ENCODE measurements at regions not wholly inside any gene's neighbourhood (a gene's known extent, or its start where the extent isn't known, plus 50 kb on each side); places are given as distances from the start of the nearest gene placed in this dataset.

GRCh38 chr5:89041976-89042375, 159.0 kb upstream of the MEF2C start:
- DNase-seq (ENCODE audit: low spot score) = no peak

GRCh38 chr5:89041249-89041779, 158.3 kb upstream of the MEF2C start:
- DNase-seq (ENCODE audit: low spot score) = no peak

- DNase-seq (ENCODE audit: low spot score) = no peak
Measured at GRCh38 chr5:89036704-89037489, 153.9 kb upstream of the MEF2C start.

GRCh38 chr5:89036166-89036565, 153.2 kb upstream of the MEF2C start:
- no peak for DNase-seq (ENCODE audit: low spot score)

- DNase-seq (ENCODE audit: low spot score) = no peak
Measured at GRCh38 chr5:89034588-89034987, 151.6 kb upstream of the MEF2C start.

GRCh38 chr5:89030798-89031197, 147.8 kb upstream of the MEF2C start:
- DNase-seq (ENCODE audit: low spot score) = no peak

- no peak for DNase-seq (ENCODE audit: low spot score)
Measured at GRCh38 chr5:89028595-89029285, 145.8 kb upstream of the MEF2C start.

GRCh38 chr5:89024045-89024444, 141.1 kb upstream of the MEF2C start:
- DNase-seq (ENCODE audit: low spot score) = no peak

- DNase-seq (ENCODE audit: low spot score) = no peak
Measured at GRCh38 chr5:89020926-89021610, 138.1 kb upstream of the MEF2C start.

- DNase-seq (ENCODE audit: low spot score) = no peak
Measured at GRCh38 chr5:89016741-89017303, 133.8 kb upstream of the MEF2C start.

- no peak for DNase-seq (ENCODE audit: low spot score)
Measured at GRCh38 chr5:89015409-89015808, 132.4 kb upstream of the MEF2C start.

- DNase-seq (ENCODE audit: low spot score) = no peak
Measured at GRCh38 chr5:89011778-89012711, 129.1 kb upstream of the MEF2C start.

- DNase-seq (ENCODE audit: low spot score) = no peak
Measured at GRCh38 chr5:89010512-89010911, 127.5 kb upstream of the MEF2C start.

GRCh38 chr5:89008291-89008690, 125.3 kb upstream of the MEF2C start:
- no peak for DNase-seq (ENCODE audit: low spot score)

- DNase-seq (ENCODE audit: low spot score) = no peak
Measured at GRCh38 chr5:89005990-89006389, 123.0 kb upstream of the MEF2C start.

- no peak for DNase-seq (ENCODE audit: low spot score)
Measured at GRCh38 chr5:89004379-89004778, 121.4 kb upstream of the MEF2C start.

GRCh38 chr5:89003563-89004036, 120.6 kb upstream of the MEF2C start:
- DNase-seq (ENCODE audit: low spot score) = no peak

- DNase-seq (ENCODE audit: low spot score) = no peak
Measured at GRCh38 chr5:88999853-89000252, 116.9 kb upstream of the MEF2C start.

- no peak for DNase-seq (ENCODE audit: low spot score)
Measured at GRCh38 chr5:88997937-88998336, 115.0 kb upstream of the MEF2C start.

- peak; percentile 2 for DNase-seq (ENCODE audit: low spot score)
Measured at GRCh38 chr5:88984040-88984439, 101.1 kb upstream of the MEF2C start.

GRCh38 chr5:88979726-88980125, 96.7 kb upstream of the MEF2C start:
- DNase-seq (ENCODE audit: low spot score) = no peak
